HepG2 (cell line): ENCODE measurements at regions not wholly inside any gene's neighbourhood (a gene's known extent, or its start where the extent isn't known, plus 50 kb on each side); places are given as distances from the start of the nearest gene placed in this dataset.

Experiments used
- CEBPB ChIP-seq: IDR thresholded peaks from 2 replicates; pipeline ENCODE4 v1.6.1; 2011; ENCODE audit warnings: low read depth, low read length, improper control_type of control experiment, borderline replicate concordance
- DMAP1 ChIP-seq: IDR thresholded peaks from 2 replicates; pipeline ENCODE4 v1.6.1; 2016
- FOXA3 ChIP-seq: IDR thresholded peaks from 2 replicates; pipeline ENCODE4 v1.6.1; 2016; ENCODE audit warnings: missing genetic modification reagents, missing compliant biosample characterization
- FOXO1 ChIP-seq: sonication (generic); formaldehyde crosslinking; IDR thresholded peaks from 2 replicates; pipeline ENCODE4 v1.4.0; 2020; ENCODE audit warnings: missing genetic modification reagents
- KLF11 ChIP-seq: IDR thresholded peaks from 2 replicates; pipeline ENCODE4 v1.6.1; 2016; ENCODE audit warnings: missing compliant biosample characterization
- MED1 ChIP-seq: sonication (generic); formaldehyde crosslinking; IDR thresholded peaks from 2 replicates; pipeline ENCODE4 v1.4.0; 2020; ENCODE audit warnings: missing genetic modification reagents
- PRPF4 ChIP-seq: fragments of 200-400 bp; formaldehyde crosslinking; IDR thresholded peaks from 2 replicates; pipeline ENCODE4 v1.6.1; 2016; ENCODE audit warnings: low read length, low read depth; ENCODE audit not compliant: poor library complexity, severe bottlenecking
- RAD21 ChIP-seq: fragments of 450-650 bp; formaldehyde crosslinking; IDR thresholded peaks from 2 replicates; pipeline ENCODE4 v1.5.0; 2020; ENCODE audit warnings: mild to moderate bottlenecking
- RARG ChIP-seq: sonication (generic); formaldehyde crosslinking; IDR thresholded peaks from 2 replicates; pipeline ENCODE4 v1.4.0; 2020; ENCODE audit warnings: low read depth, mild to moderate bottlenecking, missing genetic modification reagents
- SP2 ChIP-seq: sonication (generic); formaldehyde crosslinking; IDR thresholded peaks from 2 replicates; pipeline ENCODE4 v1.5.1; 2020; ENCODE audit warnings: mild to moderate bottlenecking, missing genetic modification reagents
- THAP11 ChIP-seq: IDR thresholded peaks from 2 replicates; pipeline ENCODE4 v1.6.1; 2016; ENCODE audit warnings: missing biosample characterization, missing genetic modification reagents
- TMF1 ChIP-seq: sonication (generic); formaldehyde crosslinking; IDR thresholded peaks from 2 replicates; pipeline ENCODE4 v1.8.1; 2022; ENCODE audit warnings: low read depth, missing genetic modification reagents
- ZNF3 ChIP-seq: IDR thresholded peaks from 2 replicates; pipeline ENCODE4 v1.7.0; 2017; ENCODE audit warnings: inconsistent platforms
- ZNF782 ChIP-seq: sonication (generic); formaldehyde crosslinking; IDR thresholded peaks from 2 replicates; pipeline ENCODE4 v1.4.0; 2020; ENCODE audit warnings: missing genetic modification reagents, mild to moderate bottlenecking, borderline replicate concordance
- TF ChIP-seq, protein P1 (sequence below): IDR thresholded peaks from 2 replicates; pipeline ENCODE4 v1.6.1; 2012; ENCODE audit warnings: inconsistent platforms
- TF ChIP-seq, protein P2 (sequence below): sonication (generic); formaldehyde crosslinking; IDR thresholded peaks from 2 replicates; pipeline ENCODE4 v1.8.1; 2023; ENCODE audit warnings: mild to moderate bottlenecking, missing genetic modification reagents, borderline replicate concordance
- TF ChIP-seq, protein P3 (sequence below): sonication (generic); formaldehyde crosslinking; IDR thresholded peaks from 2 replicates; pipeline ENCODE4 v1.5.0; 2020; ENCODE audit warnings: mild to moderate bottlenecking, missing genetic modification reagents, borderline replicate concordance
- TF ChIP-seq, protein P4 (sequence below): sonication (generic); formaldehyde crosslinking; IDR thresholded peaks from 2 replicates; pipeline ENCODE4 v1.8.0; 2022; ENCODE audit warnings: mild to moderate bottlenecking, missing genetic modification reagents; ENCODE audit not compliant: insufficient replicate concordance
- TF ChIP-seq, protein P5 (sequence below): IDR thresholded peaks from 2 replicates; pipeline ENCODE4 v1.6.1; 2018; ENCODE audit warnings: missing genetic modification reagents

DNA sequence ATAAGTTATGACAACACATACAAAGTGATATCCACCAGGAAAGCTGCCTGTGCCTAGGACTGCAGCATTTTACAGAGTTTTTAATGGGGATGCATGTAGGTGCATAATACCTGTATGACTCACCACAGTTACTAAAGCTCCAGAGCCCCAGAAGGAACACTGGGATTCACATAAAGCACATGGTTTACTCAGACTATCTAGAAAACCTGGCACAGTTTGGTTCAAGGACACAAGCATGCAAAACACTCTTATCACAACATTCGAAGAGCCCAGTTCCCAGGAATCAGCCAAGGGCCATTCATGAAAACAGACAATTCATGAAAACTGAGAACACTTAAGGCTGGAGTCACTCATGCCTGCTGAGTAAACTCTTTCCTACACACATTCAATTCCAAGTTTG is 261.0 kb downstream of the PYDC2 start (continued):
- TF ChIP-seq, protein P1, sequence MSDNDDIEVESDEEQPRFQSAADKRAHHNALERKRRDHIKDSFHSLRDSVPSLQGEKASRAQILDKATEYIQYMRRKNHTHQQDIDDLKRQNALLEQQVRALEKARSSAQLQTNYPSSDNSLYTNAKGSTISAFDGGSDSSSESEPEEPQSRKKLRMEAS: peak; percentile 59; the same call in 1 of the 2 replicates
- TF ChIP-seq SP2 (no peak), RAD21 (CRISPR knock-in tag) (no peak), FOXO1 (CRISPR knock-in tag) (peak; percentile 28; the same call in 1 of the 2 replicates), KLF11 (no peak), RARG (no peak), MED1 (CRISPR knock-in tag) (peak; percentile 49), FOXA3 (CRISPR knock-in tag) (0 out of 2 replicates have a peak, but pooled peaks have one; percentile 37), ZNF782 (no peak), PRPF4 (no peak), CEBPB (no peak), TMF1 (CRISPR knock-in tag) (no peak), DMAP1 (CRISPR knock-in tag) (no peak), THAP11 (0 out of 2 replicates have a peak, but pooled peaks have one; percentile 27), ZNF3 (CRISPR knock-in tag) (no peak)
- TF ChIP-seq, protein P2, sequence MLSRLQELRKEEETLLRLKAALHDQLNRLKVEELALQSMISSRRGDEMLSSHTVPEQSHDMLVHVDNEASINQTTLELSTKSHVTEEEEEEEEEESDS (CRISPR knock-in tag): no peak
- TF ChIP-seq, protein P3, sequence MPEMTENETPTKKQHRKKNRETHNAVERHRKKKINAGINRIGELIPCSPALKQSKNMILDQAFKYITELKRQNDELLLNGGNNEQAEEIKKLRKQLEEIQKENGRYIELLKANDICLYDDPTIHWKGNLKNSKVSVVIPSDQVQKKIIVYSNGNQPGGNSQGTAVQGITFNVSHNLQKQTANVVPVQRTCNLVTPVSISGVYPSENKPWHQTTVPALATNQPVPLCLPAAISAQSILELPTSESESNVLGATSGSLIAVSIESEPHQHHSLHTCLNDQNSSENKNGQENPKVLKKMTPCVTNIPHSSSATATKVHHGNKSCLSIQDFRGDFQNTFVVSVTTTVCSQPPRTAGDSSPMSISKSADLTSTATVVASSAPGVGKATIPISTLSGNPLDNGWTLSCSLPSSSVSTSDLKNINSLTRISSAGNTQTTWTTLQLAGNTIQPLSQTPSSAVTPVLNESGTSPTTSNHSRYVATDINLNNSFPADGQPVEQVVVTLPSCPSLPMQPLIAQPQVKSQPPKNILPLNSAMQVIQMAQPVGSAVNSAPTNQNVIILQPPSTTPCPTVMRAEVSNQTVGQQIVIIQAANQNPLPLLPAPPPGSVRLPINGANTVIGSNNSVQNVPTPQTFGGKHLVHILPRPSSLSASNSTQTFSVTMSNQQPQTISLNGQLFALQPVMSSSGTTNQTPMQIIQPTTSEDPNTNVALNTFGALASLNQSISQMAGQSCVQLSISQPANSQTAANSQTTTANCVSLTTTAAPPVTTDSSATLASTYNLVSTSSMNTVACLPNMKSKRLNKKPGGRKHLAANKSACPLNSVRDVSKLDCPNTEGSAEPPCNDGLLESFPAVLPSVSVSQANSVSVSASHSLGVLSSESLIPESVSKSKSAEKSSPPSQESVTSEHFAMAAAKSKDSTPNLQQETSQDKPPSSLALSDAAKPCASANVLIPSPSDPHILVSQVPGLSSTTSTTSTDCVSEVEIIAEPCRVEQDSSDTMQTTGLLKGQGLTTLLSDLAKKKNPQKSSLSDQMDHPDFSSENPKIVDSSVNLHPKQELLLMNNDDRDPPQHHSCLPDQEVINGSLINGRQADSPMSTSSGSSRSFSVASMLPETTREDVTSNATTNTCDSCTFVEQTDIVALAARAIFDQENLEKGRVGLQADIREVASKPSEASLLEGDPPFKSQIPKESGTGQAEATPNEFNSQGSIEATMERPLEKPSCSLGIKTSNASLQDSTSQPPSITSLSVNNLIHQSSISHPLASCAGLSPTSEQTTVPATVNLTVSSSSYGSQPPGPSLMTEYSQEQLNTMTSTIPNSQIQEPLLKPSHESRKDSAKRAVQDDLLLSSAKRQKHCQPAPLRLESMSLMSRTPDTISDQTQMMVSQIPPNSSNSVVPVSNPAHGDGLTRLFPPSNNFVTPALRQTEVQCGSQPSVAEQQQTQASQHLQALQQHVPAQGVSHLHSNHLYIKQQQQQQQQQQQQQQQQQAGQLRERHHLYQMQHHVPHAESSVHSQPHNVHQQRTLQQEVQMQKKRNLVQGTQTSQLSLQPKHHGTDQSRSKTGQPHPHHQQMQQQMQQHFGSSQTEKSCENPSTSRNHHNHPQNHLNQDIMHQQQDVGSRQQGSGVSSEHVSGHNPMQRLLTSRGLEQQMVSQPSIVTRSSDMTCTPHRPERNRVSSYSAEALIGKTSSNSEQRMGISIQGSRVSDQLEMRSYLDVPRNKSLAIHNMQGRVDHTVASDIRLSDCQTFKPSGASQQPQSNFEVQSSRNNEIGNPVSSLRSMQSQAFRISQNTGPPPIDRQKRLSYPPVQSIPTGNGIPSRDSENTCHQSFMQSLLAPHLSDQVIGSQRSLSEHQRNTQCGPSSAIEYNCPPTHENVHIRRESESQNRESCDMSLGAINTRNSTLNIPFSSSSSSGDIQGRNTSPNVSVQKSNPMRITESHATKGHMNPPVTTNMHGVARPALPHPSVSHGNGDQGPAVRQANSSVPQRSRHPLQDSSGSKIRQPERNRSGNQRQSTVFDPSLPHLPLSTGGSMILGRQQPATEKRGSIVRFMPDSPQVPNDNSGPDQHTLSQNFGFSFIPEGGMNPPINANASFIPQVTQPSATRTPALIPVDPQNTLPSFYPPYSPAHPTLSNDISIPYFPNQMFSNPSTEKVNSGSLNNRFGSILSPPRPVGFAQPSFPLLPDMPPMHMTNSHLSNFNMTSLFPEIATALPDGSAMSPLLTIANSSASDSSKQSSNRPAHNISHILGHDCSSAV: no peak
- TF ChIP-seq, protein P4, sequence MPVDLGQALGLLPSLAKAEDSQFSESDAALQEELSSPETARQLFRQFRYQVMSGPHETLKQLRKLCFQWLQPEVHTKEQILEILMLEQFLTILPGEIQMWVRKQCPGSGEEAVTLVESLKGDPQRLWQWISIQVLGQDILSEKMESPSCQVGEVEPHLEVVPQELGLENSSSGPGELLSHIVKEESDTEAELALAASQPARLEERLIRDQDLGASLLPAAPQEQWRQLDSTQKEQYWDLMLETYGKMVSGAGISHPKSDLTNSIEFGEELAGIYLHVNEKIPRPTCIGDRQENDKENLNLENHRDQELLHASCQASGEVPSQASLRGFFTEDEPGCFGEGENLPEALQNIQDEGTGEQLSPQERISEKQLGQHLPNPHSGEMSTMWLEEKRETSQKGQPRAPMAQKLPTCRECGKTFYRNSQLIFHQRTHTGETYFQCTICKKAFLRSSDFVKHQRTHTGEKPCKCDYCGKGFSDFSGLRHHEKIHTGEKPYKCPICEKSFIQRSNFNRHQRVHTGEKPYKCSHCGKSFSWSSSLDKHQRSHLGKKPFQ (CRISPR knock-in tag): no peak
- TF ChIP-seq, protein P5, sequence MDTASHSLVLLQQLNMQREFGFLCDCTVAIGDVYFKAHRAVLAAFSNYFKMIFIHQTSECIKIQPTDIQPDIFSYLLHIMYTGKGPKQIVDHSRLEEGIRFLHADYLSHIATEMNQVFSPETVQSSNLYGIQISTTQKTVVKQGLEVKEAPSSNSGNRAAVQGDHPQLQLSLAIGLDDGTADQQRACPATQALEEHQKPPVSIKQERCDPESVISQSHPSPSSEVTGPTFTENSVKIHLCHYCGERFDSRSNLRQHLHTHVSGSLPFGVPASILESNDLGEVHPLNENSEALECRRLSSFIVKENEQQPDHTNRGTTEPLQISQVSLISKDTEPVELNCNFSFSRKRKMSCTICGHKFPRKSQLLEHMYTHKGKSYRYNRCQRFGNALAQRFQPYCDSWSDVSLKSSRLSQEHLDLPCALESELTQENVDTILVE (CRISPR knock-in tag): no peak
